ENCODE measurements at regions not wholly inside any gene's neighbourhood (a gene's known extent, or its start where the extent isn't known, plus 50 kb on each side); places are given as distances from the start of the nearest gene placed in this dataset.

DNA sequence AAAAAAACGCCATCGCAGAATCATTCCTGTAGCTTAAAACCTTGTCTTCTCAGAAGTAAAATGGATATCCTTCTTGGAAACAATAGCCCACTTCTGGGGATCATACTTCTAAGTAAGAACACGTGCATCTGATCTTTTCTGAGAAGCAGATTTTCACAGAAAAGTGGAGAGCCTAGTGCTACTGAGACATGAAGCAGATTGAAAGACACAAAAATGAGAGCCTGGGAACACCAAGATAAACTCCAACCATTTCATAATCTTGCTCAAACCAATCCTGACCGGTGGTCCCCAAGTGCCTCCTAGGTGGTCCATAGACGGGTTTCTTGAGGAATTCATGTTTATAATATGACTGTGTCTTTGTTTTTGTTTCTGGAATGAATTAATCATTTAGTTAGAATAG, 191.2 kb downstream of the IRS1 start:
- Mint-ChIP-seq H3K4me1 (no peaks in the 10 kb centered on the region), H3K27me3 (ENCODE audit: low read depth) (no peaks in the 10 kb centered on the region), H3K4me3 (no peak overlapping the region), H3K9me3 (no peaks in the 10 kb centered on the region), H3K36me3 (ENCODE audit: low read depth) (no peaks in the 10 kb centered on the region), H3K27ac (ENCODE audit: unreplicated experiment) (no peak overlapping the region)
- TF ChIP-seq, protein P1, sequence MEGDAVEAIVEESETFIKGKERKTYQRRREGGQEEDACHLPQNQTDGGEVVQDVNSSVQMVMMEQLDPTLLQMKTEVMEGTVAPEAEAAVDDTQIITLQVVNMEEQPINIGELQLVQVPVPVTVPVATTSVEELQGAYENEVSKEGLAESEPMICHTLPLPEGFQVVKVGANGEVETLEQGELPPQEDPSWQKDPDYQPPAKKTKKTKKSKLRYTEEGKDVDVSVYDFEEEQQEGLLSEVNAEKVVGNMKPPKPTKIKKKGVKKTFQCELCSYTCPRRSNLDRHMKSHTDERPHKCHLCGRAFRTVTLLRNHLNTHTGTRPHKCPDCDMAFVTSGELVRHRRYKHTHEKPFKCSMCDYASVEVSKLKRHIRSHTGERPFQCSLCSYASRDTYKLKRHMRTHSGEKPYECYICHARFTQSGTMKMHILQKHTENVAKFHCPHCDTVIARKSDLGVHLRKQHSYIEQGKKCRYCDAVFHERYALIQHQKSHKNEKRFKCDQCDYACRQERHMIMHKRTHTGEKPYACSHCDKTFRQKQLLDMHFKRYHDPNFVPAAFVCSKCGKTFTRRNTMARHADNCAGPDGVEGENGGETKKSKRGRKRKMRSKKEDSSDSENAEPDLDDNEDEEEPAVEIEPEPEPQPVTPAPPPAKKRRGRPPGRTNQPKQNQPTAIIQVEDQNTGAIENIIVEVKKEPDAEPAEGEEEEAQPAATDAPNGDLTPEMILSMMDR (conservative IDR thresholded peaks at IDR 0.05), result no peak
- no peak for DNase-seq (ENCODE audit: low read depth, low spot score)

DNA sequence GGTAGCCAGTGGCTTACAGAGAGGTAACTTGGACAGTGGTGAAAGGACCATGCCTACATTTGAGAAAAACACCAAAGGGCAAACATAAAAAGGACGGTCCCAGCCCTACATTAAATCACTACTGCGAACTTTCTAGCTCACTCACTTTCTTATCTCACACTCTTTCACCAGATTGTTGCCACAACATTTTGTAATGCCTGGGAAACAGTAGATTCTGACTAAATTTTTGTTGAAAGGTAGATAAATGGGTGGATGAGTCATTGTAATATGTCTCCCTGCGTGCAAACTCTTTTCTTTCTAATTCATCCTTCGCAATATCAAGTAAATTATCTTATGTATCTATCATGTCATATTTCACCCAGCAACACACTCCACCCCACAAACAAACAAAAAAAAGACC, 192.2 kb downstream of the IRS1 start:
- Mint-ChIP-seq H3K4me3 (no peak overlapping the region), H3K4me1 (peaks cover 5% of the 10 kb centered on the region), H3K27ac (ENCODE audit: unreplicated experiment) (no peak overlapping the region), H3K27me3 (ENCODE audit: low read depth) (no peaks in the 10 kb centered on the region), H3K36me3 (ENCODE audit: low read depth) (no peaks in the 10 kb centered on the region), H3K9me3 (no peaks in the 10 kb centered on the region)
- DNase-seq (ENCODE audit: low read depth, low spot score), result no peak
- TF ChIP-seq, protein P1 (conservative IDR thresholded peaks at IDR 0.05), result no peak

DNA sequence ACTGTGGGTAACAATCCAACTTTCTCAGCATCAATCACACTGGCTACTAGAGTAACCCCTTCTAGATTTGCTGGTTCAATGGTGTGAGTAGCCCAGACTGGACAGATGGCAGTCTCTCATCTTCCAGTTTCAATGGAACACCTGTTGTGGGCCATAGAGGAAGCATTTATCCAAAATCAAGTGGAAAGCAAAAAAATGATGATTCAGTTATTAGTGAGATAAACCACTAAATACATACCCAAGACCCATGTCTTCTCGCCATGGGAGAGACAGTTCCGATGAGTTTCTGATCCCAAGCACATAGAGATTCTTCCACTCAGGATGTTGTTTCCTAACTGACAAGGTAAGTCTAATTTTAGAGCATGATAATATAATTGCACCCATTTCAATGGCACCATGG, 194.0 kb downstream of the IRS1 start:
- H3K9me3 Mint-ChIP-seq, result no peaks in the 10 kb centered on the region

DNA sequence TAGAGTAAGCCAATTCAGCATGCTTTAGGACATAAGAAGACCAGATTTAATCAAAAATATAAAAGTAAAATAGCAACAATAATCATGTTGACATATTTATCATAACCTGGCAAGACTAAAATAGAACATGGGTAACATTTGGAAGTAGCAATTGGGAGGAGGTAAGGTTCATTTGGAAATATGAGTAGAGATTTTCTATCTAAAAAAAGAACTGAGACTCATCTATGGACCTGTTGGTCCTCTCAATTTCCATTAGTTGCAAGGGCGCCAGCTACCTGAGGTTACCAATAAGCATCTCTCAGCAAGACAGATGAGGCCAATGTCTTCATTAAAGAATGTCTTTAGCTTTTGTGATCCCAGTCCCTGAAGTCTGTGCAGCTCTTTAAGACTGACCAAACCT, 196.0 kb downstream of the IRS1 start:
- no peak overlapping the region for H3K4me3 Mint-ChIP-seq
- no peak overlapping the region for H3K27ac Mint-ChIP-seq (ENCODE audit: unreplicated experiment)
- H3K4me1 Mint-ChIP-seq, result peaks cover 23% of the 10 kb centered on the region
- H3K9me3 Mint-ChIP-seq, result no peaks in the 10 kb centered on the region
- no peak for DNase-seq (ENCODE audit: low read depth, low spot score)
- no peaks in the 10 kb centered on the region for H3K36me3 Mint-ChIP-seq (ENCODE audit: low read depth)
- TF ChIP-seq, protein P1 (conservative IDR thresholded peaks at IDR 0.05), result no peak
- H3K27me3 Mint-ChIP-seq (ENCODE audit: low read depth), result no peaks in the 10 kb centered on the region

More for the DNA sequence above, 194.0 kb downstream of the IRS1 start:
- Mint-ChIP-seq H3K27ac (ENCODE audit: unreplicated experiment) (no peak overlapping the region), H3K4me1 (peaks cover 14% of the 10 kb centered on the region), H3K4me3 (no peak overlapping the region), H3K27me3 (ENCODE audit: low read depth) (no peaks in the 10 kb centered on the region), H3K36me3 (ENCODE audit: low read depth) (no peaks in the 10 kb centered on the region)
- DNase-seq (ENCODE audit: low read depth, low spot score), result no peak
- TF ChIP-seq, protein P1 (conservative IDR thresholded peaks at IDR 0.05), result no peak

DNA sequence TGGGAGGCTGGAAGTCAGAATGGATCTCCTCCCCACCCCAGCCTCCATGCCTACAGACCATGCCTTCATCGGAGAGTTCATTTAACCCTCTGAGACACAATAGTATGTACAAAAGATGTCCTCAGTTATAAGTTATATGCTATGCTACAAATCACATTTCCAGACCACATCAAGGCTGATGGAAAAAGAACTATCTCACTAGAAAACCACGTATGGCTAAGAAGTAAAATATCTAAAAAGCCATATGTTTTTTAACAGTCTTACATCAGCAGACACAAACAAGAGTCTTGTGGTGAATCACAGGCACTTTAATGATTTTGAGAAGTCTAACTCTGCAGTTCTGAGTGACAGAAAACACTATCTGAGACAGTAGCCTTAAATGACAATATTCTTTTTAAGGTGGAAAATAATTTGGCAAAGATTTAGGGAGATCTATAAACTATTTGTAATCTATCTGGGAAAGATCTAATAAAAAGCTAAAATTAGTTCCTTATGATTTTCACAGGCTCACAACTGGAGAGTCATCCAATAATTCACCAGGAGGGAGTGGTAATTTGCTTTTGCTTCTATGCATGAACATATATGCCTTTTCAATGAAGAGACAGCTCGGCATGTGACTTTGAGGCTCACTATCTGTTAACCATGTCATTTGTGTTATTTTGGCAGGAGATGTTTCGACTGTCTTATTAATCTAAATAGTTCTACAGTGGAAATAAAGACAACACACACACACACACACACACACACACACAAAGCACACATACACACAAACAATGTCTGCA, 197.5 kb downstream of the IRS1 start:
- Mint-ChIP-seq H3K4me1 (peaks cover 28% of the 10 kb centered on the region), H3K27me3 (ENCODE audit: low read depth) (no peaks in the 10 kb centered on the region), H3K9me3 (no peaks in the 10 kb centered on the region), H3K4me3 (no peak overlapping the region), H3K27ac (ENCODE audit: unreplicated experiment) (no peak overlapping the region), H3K36me3 (ENCODE audit: low read depth) (no peaks in the 10 kb centered on the region)
- DNase-seq (ENCODE audit: low read depth, low spot score), result no peak
- TF ChIP-seq, protein P1 (conservative IDR thresholded peaks at IDR 0.05), result no peak
